ENCODE measurements at regions not wholly inside any gene's neighbourhood (a gene's known extent, or its start where the extent isn't known, plus 50 kb on each side); places are given as distances from the start of the nearest gene placed in this dataset.

DNA sequence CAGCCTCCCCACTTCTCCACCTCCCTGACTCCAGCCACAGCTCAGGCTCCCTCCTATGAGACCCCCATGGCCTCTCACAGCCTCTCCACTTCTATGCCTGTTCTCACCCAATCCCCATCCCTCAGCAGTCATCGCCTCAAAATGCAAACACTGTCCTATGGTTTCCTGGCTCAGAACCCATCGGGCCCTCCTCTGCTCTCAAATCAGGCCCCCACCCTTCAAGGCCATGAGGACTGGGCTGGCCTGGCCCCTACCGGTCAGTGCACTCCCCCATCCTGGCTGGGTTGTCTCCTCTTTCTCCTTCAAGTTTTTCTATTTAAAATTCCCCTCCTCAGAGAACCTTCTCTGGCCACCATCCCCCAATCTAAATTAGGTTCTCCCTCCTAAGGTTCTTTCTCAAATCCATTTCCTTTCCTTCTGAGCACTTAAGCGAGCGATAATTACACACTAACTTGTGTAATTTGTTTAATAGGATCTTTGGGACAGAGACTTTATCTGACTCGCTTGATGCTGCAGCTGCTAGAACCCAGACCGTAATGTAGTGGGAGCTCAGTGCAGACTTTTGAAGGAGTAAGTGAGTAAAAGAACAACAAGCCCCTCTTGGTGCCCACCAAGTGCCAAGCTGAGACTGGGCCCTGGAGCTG is 347.2 kb downstream of the MATN1 start:
- TF ChIP-seq POLR2A (IDR thresholded peaks at IDR 0.05; ENCODE audit: low read length), result no peak
- TF ChIP-seq GATA1 (IDR thresholded peaks at IDR 0.05; ENCODE audit: low read depth, low read length), result no peak

Data from erythroblast (primary cell).